ENCODE measurements at regions not wholly inside any gene's neighbourhood (a gene's known extent, or its start where the extent isn't known, plus 50 kb on each side); places are given as distances from the start of the nearest gene placed in this dataset.

DNA sequence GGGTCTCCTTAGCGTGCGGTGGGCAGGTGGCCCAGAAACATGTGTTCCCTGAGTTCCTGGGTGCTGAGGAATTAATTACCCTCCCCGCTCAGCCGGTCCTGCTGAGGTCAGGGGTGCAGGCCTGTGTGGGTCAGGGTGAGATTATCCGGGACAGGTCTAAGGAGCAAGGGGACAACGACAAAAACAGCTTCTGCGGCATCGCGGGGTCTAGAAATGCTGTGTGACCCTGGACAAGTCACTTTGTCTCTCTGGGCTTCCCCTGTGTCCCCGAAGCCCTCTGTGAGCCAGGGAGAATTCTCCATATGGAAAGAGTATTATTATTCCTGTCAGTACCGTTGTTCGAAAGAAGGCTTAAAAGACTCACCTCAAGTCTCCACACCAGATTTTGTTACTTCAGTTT lies 186.1 kb downstream of the MN1 start:
- no peak overlapping the region for H3K27ac ChIP-seq (ENCODE audit: low read depth in 1 of 2, low read length in 1 of 2)
- 83 to 85% methylated on average over 12 of the region's 12 CpGs for WGBS, 2 donors
- DNase-seq (no peak), ATAC-seq (ENCODE audit: insufficient read depth, low FRiP score) (no peak)
- peaks cover 0 to 7% (median 0%) of the 10 kb centered on the region in 4 donors for H3K9me3 ChIP-seq (ENCODE audit: control insufficient read depth in 4 of 4, insufficient read depth in 3 of 4, low read length in 3 of 4)
- peaks cover 0 to 18% (median 12%) of the 10 kb centered on the region in 3 donors for H3K27me3 ChIP-seq (ENCODE audit: control insufficient read depth in 3 of 3, insufficient read depth in 3 of 3, low read length in 2 of 3)
- H3K4me1 ChIP-seq (ENCODE audit: control insufficient read depth in 5 of 5, insufficient read depth in 5 of 5, low read length in 5 of 5) = no peaks in the 10 kb centered on the region
- no peak overlapping the region for H3K9ac ChIP-seq (ENCODE audit: insufficient read depth in 1 of 2, low read length in 2 of 2)
- H3K36me3 ChIP-seq (ENCODE audit: control insufficient read depth in 4 of 4, insufficient read depth in 4 of 4, low read length in 4 of 4) = no peaks in the 10 kb centered on the region
- no peak overlapping the region for H3K4me3 ChIP-seq
- TF ChIP-seq, protein P1, sequence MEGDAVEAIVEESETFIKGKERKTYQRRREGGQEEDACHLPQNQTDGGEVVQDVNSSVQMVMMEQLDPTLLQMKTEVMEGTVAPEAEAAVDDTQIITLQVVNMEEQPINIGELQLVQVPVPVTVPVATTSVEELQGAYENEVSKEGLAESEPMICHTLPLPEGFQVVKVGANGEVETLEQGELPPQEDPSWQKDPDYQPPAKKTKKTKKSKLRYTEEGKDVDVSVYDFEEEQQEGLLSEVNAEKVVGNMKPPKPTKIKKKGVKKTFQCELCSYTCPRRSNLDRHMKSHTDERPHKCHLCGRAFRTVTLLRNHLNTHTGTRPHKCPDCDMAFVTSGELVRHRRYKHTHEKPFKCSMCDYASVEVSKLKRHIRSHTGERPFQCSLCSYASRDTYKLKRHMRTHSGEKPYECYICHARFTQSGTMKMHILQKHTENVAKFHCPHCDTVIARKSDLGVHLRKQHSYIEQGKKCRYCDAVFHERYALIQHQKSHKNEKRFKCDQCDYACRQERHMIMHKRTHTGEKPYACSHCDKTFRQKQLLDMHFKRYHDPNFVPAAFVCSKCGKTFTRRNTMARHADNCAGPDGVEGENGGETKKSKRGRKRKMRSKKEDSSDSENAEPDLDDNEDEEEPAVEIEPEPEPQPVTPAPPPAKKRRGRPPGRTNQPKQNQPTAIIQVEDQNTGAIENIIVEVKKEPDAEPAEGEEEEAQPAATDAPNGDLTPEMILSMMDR (IDR thresholded peaks at IDR 0.05; ENCODE audit: control extremely low read depth, extremely low read depth) = no peak

GRCh38 chr22:27616033-27616432 lies 185.5 kb downstream of the MN1 start:
- peaks cover 0 to 18% (median 12%) of the 10 kb centered on the region in 3 donors for H3K27me3 ChIP-seq (ENCODE audit: control insufficient read depth in 3 of 3, insufficient read depth in 3 of 3, low read length in 2 of 3)
- no peaks in the 10 kb centered on the region for H3K4me1 ChIP-seq (ENCODE audit: control insufficient read depth in 5 of 5, insufficient read depth in 5 of 5, low read length in 5 of 5)
- H3K9ac ChIP-seq (ENCODE audit: insufficient read depth in 1 of 2, low read length in 2 of 2) = no peak overlapping the region
- peaks cover 0 to 7% (median 0%) of the 10 kb centered on the region in 4 donors for H3K9me3 ChIP-seq (ENCODE audit: control insufficient read depth in 4 of 4, insufficient read depth in 3 of 4, low read length in 3 of 4)
- no peak overlapping the region for H3K27ac ChIP-seq (ENCODE audit: low read depth in 1 of 2, low read length in 1 of 2)
- no peak overlapping the region for H3K4me3 ChIP-seq
- ATAC-seq (ENCODE audit: insufficient read depth, low FRiP score) (no peak), DNase-seq (no peak)
- TF ChIP-seq, protein P1 (IDR thresholded peaks at IDR 0.05; ENCODE audit: control extremely low read depth, extremely low read depth) = no peak
- H3K36me3 ChIP-seq (ENCODE audit: control insufficient read depth in 4 of 4, insufficient read depth in 4 of 4, low read length in 4 of 4) = no peaks in the 10 kb centered on the region
- 72 to 80% methylated on average over 3 of the region's 3 CpGs for WGBS, 2 donors

GRCh38 chr22:27617214-27617881 lies 184.2 kb downstream of the MN1 start:
- H3K27me3 ChIP-seq (ENCODE audit: control insufficient read depth in 3 of 3, insufficient read depth in 3 of 3, low read length in 2 of 3) = peaks cover 0 to 18% (median 12%) of the 10 kb centered on the region in 3 donors
- DNase-seq (no peak), ATAC-seq (ENCODE audit: insufficient read depth, low FRiP score) (no peak)
- TF ChIP-seq, protein P1 (IDR thresholded peaks at IDR 0.05; ENCODE audit: control extremely low read depth, extremely low read depth) = no peak
- H3K4me3 ChIP-seq = no peak overlapping the region
- H3K9me3 ChIP-seq (ENCODE audit: control insufficient read depth in 4 of 4, insufficient read depth in 3 of 4, low read length in 3 of 4) = peaks cover 0 to 7% (median 0%) of the 10 kb centered on the region in 4 donors
- WGBS, 2 donors = 45 to 62% methylated on average over 2 of the region's 2 CpGs
- no peaks in the 10 kb centered on the region for H3K4me1 ChIP-seq (ENCODE audit: control insufficient read depth in 5 of 5, insufficient read depth in 5 of 5, low read length in 5 of 5)
- no peaks in the 10 kb centered on the region for H3K36me3 ChIP-seq (ENCODE audit: control insufficient read depth in 4 of 4, insufficient read depth in 4 of 4, low read length in 4 of 4)
- no peak overlapping the region for H3K9ac ChIP-seq (ENCODE audit: insufficient read depth in 1 of 2, low read length in 2 of 2)
- no peak overlapping the region for H3K27ac ChIP-seq (ENCODE audit: low read depth in 1 of 2, low read length in 1 of 2)

Measured in lung (tissue), 11 donors.